Lower leg skin (tissue), 3 donors: ENCODE measurements at regions not wholly inside any gene's neighbourhood (a gene's known extent, or its start where the extent isn't known, plus 50 kb on each side); places are given as distances from the start of the nearest gene placed in this dataset.
"Not testable (repeated sequence)": the region's sequence is repeated elsewhere in the genome, so short reads cannot be mapped to it uniquely, and the experiment has no call there.

Experiments used
- CTCF ChIP-seq, 3 donors: fragments of 450-650 bp; IDR thresholded peaks; one replicate each; pipeline ENCODE4 v1.5.1; 2016; ENCODE audit warnings: antibody characterized with exemption in 3 of 3, mild to moderate bottlenecking in 3 of 3, moderate library complexity in 2 of 3
- POLR2A ChIP-seq, 2 donors: fragments of 450-650 bp; IDR thresholded peaks; one replicate each; pipeline ENCODE4 v1.6.1; 2016 to 2017; ENCODE audit warnings: antibody characterized with exemption in 2 of 2, mild to moderate bottlenecking in 1 of 2, moderate library complexity in 1 of 2

GRCh38 chr12:54106252-54106651, 52.6 kb downstream of the HOXC4 start:
- TF ChIP-seq CTCF, POLR2A (IDR thresholded peaks at IDR 0.05): not testable (repeated sequence)
